ENCODE measurements at regions not wholly inside any gene's neighbourhood (a gene's known extent, or its start where the extent isn't known, plus 50 kb on each side); places are given as distances from the start of the nearest gene placed in this dataset.

DNA sequence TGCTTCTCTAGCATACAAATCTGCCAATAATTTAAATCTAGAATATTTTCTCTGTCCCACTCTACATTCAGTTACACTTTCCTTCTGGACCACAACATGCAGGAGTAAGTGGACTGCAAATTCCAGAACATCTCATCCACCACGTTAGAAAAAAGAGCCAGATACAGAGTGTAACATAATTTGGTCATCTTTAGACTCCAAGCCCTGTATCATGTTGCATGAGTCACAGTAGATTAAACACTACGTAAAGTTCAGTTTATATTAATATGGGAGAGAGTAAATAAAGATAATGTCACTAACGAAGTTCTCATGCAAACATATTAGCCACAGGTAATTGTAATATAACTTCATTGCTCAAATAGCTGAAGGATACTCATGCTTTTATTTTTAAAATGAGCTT lies 327.0 kb downstream of the C6orf118 start:
- TF ChIP-seq, protein P1, sequence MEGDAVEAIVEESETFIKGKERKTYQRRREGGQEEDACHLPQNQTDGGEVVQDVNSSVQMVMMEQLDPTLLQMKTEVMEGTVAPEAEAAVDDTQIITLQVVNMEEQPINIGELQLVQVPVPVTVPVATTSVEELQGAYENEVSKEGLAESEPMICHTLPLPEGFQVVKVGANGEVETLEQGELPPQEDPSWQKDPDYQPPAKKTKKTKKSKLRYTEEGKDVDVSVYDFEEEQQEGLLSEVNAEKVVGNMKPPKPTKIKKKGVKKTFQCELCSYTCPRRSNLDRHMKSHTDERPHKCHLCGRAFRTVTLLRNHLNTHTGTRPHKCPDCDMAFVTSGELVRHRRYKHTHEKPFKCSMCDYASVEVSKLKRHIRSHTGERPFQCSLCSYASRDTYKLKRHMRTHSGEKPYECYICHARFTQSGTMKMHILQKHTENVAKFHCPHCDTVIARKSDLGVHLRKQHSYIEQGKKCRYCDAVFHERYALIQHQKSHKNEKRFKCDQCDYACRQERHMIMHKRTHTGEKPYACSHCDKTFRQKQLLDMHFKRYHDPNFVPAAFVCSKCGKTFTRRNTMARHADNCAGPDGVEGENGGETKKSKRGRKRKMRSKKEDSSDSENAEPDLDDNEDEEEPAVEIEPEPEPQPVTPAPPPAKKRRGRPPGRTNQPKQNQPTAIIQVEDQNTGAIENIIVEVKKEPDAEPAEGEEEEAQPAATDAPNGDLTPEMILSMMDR (IDR thresholded peaks at IDR 0.05; ENCODE audit: poor library complexity), result no peak
- no peak for TF ChIP-seq EZH2 (IDR thresholded peaks at IDR 0.05; ENCODE audit: borderline replicate concordance)
